HG03045 (cell line): ENCODE measurements at regions not wholly inside any gene's neighbourhood (a gene's known extent, or its start where the extent isn't known, plus 50 kb on each side); places are given as distances from the start of the nearest gene placed in this dataset.
A peak's percentile ranks its signal among the peaks of the same experiment; 100 is the strongest.

ENCODE experiments used
- ATAC-seq: cut with Tn5 transposase; IDR thresholded peaks from one replicate; pipeline ENCODE4 v1.9.1; 2021; ENCODE audit warnings: mild to moderate bottlenecking, moderate library complexity; ENCODE audit not compliant: unreplicated experiment

DNA sequence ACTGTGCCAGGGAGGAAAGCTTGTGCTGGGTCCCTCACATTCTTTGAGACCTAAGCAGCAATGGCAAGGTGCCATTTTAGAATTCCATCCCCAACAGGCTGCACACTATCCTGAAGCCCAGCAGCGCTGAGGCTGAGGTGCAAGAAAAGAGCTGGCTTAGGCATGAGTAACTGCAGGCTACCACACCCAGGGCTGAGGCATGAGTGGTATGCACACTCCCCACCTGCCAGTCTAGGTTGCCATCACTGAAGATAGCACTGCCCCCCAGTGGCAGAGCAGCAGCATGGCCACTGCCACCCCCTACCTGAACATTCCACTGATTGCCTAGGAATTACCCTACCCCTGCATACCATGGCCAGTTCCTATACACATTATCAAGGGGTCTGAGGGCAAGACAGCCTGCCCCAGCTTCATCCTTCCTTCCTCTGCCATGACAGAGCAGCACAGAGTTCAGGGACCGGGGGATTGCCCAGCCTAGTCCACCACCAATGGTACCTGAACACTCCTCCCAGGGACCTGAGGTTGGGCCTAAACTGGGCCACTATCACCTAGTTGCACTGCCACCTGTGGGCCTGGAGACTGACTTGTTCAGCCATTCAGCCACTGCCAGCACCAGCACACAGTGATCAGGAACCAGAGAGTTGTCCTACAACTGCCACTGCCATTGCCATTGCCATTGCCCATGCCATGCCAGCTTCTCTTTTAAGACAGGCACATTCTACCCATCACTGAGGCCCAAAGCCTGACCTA is 129.8 kb downstream of the SATB1 start:
- peak; percentile 83 for ATAC-seq

DNA sequence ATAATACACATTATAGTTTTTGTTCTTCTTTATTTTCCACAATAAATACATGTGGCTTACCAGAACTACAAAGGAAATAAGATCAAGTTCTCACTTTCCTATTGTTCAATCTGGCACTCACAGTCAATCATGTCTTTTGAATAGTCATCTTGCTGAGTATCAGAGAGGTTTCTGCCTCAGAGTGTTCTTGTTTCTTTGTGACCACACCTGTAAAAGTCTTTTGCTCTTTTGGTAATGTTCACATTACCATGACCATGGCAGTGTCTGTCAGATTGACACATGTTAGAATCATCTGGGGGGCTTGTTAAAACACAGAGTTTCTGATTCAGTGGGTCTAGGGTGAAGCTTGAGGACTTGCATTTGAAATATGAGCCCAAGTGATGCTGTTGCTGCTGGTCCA is 135.0 kb downstream of the SATB1 start:
- ATAC-seq, result no peak

DNA sequence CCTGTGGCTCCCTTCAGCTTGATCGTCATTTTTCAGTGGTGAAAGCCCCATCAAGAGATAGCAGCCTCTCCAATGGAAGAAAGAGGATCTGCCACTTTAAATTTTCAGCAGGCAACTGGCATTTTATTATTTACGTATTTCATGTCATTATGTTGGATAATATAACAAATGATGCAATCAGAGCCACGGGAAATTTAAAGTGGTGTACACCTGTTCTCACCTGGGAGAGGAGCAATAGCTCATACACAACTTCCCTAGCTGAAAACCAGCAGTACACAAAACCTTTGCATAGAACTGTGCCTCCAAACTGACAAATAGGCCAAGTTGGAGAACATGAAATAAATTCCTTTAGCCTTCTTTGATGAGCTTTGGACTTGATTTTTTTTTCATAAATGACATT is 136.9 kb downstream of the SATB1 start:
- ATAC-seq, result no peak

DNA sequence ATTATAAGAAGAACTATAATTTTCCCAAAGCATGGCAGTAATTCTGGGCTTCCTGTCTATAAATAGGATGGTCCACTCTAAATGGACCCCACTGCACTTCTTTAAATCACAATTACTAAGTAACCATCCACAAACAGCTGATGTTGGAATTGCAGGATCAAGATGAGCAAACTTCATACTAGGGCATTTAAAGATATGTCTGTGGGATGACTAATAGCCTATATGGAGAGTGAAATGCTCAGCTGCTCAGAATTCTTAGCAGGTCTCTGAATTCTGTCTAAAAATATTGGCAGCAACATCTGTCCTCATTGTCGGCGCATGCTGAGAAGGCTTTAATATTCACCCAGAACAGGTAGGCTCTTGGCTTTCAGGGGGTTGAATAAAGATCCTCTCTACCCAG is 140.4 kb downstream of the SATB1 start:
- no peak for ATAC-seq

DNA sequence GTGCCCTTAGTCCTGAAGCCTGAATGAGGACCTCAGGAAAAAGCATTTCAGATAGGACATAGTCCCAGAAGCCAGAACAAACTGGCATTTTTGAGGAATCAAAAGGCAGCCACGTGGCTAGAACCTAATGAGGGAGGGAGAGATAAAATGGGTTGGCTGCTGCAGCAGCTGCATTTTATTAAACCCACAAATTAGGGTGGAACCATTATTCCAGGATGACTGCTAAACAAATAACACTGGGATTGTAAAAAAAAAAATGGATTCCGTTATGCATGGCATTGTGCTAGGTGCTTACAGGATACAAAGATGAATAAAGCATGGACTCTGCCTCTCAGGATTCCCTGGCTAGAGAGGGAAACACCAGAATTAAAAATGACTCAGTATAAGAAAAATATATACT is 141.5 kb downstream of the SATB1 start:
- ATAC-seq, result no peak

DNA sequence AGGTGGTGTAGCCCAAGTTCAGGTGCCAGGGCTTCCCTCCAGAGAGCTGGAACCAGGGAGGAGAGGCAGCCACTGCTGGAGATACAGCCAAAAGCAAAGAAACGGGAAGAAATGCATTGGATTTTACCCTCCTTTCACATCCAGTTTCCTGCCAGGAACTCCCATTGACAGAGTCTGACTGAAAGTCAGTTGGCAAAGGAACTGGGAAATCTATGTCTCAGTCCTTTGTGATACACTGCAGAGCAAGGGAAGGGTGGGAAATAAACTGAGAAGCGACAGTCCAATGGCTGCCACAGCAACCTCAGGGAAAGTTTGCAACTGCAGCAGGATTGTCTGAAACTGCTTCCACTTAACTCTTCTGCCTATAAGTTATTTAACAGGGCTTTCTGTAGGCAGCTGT is 142.6 kb downstream of the SATB1 start:
- ATAC-seq, result no peak

DNA sequence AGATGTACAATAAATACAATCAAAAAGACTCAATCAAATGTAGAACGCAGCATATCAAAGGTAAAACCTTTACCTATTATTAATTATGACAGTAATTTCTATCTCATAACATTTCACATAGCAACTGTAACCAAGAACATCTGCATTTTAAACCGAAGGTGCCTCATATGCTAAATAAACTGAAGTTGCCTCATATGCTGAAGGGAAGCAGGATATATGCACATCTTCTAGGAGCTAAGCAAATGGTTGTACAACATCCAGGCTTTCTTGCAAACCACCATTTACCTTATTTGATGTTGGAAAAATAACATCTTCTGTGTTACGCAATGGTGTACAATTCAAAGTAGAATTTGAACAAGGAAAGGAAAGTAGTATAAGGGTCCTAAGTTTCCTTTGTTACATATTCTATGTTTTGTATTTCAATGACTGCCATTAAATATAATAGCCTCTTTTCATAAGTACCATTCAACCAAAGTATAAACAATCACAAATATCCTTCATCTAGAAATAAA is 145.9 kb downstream of the SATB1 start:
- no peak for ATAC-seq

DNA sequence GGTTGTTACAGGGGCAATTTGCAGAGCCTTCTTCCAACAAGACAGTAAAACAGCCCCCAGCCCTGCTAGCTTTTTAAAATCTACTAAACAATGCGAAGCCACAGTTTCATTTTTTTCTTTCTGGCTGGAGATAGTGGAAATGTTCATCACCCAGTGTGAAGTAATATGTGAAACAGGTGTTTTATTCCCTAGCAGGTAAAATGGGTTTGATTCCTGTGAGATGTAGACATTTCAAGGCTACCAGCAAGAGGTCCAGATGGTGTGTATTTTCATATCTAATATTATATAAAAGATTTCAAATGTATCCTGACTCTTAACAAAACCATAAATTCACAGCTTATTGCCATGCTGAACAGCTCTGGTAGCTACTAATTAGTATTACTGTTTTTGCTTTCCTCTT is 160.3 kb downstream of the SATB1 start:
- ATAC-seq, result no peak

DNA sequence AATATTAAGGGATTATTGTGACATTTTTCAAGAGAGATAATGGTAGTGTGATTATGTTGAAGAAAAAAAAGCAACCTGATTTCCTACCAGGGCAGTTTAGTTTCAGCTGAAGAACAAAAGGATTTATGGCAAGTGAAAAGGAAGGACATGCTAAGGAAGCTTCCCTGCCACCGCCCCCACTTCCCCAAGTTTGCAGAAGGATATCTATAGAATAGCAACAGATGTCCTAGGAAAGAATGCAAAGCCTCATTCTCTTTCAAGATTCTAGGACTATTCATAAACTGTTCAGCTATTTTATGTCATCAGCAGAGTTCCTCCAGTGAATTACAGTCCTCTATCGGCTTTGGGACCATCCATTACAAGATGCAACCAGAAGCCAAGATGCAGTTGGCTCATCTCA is 160.8 kb downstream of the SATB1 start:
- no peak for ATAC-seq

DNA sequence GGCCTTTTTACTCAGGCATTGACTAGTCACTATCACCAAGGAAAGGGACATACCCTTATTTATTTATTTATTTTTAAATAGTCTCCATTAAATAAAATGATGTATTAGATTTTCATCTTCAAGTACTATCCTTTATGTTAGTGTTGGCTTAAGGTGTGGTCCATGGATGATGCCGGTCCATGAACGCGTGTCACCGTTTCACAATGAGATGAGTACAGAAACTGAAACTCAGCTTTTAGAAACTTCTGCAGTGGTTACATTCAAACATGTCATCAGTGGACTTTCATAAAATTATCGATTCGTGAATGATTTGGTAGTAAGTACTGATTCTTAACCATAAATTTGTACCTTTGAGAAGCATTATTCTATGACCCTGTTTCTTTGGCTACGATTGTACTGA is 166.6 kb downstream of the SATB1 start:
- ATAC-seq, result no peak

DNA sequence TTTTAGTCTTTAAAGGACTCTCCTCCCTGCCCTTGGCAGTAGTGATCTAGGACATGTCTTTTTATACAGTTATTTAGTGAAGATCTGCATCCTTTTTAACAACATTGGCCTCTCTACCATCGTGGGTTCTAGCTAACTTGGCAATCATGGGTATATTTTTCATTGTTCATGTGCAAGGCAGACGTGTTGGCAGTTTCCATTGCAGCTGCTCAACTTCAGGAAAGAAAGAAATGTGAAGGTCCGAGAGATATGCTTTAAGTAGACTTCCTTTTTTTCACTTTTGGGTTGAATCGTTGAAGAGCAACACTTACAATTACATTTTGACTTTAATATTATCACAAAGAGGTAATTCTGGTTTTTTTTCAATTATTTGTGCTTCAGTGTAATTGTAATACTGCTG is 172.6 kb downstream of the SATB1 start:
- ATAC-seq, result no peak

DNA sequence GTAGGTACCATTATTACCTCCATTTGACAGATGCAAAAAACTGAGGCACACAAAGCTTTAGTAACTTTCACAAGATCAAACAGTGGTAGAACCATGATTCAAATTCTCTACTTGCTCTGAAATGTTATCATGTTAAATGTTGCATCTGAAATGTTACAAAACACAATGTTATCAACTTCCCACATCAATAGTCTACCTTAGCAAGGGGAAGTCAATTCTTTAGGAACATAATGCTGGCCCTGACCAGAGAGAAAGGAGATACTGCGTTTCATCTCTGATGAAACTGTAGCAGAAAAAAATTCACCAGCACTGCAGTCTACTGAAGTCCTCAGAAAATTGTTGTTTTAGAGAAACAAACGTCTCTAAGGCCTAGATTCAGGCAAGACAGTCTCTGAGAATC is 174.1 kb downstream of the SATB1 start:
- ATAC-seq, result no peak

DNA sequence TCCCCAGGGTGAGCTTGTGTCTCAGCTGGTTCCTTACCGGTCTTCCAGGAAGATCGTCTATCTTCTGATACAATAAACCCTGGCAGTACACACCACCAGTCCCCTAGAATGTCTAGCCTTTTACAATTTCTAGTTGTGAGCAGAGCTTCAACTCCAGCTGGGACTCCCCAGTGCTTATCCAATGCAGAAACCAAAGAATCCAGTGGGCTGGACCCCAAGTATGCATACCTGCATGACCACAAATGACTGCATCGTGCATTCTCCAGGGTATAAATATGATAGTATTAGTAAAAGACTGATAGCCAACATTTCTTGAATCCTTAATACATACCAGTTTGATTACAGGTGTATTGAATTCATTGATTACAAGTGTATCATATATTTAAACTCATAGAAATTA is 176.0 kb downstream of the SATB1 start:
- no peak for ATAC-seq

DNA sequence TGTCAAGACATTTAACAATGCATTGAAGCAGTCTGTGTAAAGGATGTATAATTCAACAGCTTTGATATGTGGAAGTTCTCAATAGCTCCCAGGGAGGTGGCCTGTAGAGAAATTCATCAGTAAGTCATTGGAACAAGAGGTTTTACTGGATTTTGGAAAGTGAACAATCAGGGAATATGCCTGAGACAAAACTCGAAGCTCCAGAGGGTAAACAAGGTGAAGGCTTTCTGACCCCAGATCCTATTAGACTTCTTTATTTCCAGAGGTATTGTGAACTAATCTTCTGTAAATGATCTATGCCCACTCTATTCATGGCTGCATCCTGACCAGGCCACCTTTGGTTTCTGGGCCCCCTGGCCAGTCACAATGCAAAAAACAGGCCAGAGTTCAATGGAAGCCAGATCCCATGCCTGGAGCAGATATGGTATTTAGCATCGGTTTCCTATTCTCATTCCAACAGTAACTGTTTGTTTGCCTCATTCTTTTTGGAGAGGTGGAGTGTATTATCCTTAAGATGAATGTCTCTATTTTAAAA is 177.3 kb downstream of the SATB1 start:
- ATAC-seq, result no peak

DNA sequence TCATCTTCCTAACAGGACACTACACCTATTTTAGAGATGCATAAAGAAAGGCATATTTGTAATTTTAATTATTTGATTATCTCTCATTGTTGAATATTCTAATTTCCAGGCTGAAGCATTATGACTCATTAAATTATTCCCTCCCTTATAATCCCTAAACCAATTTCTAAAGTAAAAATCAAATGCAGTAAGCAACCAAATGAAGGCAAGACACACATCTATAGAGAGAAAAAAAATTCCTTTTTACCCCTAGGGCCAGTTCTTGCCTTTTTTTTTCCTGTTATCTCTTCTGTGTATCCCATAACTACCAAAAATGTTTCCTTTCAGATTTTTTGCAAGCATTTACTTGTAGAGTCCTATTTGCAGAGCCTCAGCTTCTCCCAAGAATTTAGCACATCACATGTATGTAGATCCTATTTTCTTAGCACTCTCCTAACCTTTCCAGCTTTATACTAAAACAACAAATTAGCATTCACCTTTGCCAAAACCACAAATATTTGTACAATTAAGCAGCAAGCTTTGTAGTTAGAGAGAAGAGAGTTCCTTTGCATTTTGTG is 177.9 kb downstream of the SATB1 start:
- no peak for ATAC-seq

DNA sequence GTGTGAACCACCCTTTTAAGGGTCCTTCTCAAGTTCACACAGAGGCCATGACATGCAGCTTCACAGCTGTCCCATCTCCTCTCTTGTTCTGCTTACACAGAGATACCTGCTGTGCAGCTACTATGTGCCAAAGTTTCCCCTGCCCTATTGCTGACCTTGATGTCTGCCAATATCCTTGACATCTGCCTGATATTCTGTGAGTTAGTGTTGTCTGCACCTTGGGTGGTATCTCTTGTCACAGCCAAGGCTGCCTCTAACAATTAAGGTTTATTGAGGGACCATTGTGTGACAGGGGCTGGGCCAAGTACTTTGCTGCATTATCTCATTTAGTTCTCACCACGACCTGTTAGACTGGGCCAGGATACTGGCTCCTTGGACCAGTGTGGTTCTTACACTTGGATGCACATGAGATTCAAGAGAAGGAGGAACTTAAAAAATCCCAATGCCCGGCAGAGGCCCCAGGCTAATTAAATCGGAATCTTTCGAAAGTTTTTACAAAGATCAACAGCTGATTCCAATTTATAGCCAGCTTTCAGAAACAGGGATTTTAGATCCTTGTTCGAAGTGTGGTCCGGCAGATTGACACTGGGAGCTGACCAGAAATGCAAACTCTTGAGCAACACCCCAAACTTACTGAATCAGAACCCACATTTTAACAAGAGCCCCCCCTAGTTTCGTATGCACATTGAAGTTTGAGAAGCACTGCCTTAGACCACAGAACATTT is 178.6 kb downstream of the SATB1 start:
- no peak for ATAC-seq

DNA sequence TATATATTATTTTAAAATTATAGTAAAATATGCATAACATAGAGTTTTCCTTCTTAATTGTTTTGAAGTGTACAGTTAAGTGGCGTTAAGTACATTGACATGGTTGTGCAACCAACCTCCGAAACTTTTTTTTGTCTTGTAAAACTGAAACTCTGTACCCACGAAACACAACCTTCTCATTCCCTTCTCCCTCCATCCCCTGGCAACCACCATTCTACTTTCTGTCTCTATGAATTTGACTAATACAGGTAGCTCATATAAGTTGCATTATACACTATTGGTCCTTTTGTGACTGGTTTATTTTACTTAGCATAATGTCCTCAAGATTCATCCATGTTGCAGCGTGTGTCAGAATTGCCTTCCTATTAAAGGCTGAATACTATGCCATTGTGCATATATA is 179.4 kb downstream of the SATB1 start:
- ATAC-seq, result no peak

DNA sequence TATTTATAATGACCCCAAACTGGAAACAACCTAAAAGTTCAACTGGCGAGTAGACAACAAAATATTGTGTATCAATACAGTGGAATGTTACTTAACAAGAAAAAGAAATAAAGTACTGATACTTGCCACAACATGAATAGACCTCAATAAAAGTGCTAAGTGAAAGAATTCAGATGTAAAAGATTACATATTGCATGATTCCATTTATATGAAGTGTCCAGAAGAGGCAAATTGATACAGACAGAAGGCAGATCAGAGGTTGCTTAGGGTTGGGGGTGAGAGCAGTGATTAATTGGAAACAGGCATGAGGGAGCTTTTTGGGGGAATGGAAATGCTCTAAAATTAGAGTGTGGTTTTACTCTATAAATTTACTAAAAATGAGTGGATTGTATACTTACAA is 183.3 kb downstream of the SATB1 start:
- ATAC-seq, result no peak

DNA sequence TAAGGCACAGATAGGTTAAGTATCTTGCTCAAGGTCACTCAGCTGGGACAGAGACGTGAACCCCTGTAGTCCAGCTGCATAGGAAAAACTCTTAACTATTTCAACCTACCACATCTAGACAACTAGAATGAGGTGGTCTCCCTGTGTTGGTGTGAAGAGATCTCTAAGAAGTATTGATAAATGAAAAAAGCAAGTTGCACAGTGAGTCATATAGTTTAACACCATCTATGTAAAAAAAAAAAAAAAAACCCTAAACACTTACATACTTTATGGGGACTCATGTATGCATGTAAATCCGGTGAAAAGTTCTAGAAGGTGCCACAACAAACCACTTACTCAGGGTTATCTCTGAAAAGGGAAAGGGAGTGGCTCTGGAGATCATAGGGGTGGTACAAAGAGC is 185.5 kb downstream of the SATB1 start:
- no peak for ATAC-seq

DNA sequence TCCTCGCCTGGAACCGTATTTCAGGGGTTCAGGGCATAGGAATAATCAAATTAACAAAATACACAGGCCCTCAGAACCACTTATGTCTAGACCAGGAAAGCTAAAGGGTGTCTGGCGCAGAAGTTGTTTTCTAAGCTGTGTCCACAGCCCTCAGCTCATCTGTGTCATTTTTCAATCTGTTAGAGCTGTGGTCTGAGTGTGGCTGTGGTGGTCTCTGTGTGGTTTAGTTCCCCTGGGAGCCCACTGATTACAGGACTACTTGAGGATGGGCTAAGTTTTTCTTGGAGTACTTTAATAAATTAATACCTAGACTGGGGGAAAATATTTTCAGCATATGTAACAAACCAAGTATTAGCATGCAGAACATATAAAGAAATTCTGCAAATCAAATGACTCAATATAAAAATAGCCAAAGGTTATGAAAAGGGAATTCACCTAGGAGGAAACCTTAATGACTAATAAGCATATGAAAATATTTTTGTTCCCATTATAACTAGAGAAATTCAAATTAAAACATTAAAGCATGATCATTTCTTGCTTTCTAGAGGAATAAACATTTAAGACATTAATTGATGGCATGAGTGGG is 186.3 kb downstream of the SATB1 start:
- ATAC-seq, result no peak

DNA sequence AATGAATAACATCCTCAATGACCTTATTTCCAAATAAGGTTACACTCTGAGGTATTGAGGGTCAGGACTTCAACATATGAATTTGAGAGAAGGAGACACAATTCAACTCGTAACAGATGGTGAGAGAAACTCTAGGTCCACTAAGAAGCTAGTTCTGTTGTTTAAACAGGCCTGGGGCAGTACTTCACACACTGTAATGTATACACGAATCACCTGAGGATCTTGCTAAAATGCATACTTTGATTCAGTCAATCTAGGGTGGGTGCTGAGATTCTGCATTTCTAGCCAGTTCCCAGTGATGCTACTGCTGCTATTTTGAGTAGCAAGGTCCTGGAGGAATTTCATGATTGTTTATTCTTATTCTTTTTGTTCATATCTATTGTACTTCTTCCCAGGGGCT is 186.8 kb downstream of the SATB1 start:
- no peak for ATAC-seq
